Tibial nerve (tissue), 4 donors: ENCODE measurements at regions not wholly inside any gene's neighbourhood (a gene's known extent, or its start where the extent isn't known, plus 50 kb on each side); places are given as distances from the start of the nearest gene placed in this dataset.

ENCODE experiments used
- EP300 ChIP-seq, 2 donors: sonication (generic); formaldehyde crosslinking; IDR thresholded peaks; one replicate each; pipeline ENCODE4 v1.6.1; 2017; ENCODE audit warnings: antibody characterized with exemption in 2 of 2, mild to moderate bottlenecking in 1 of 2
- POLR2A ChIP-seq, 2 donors: fragments of 450-650 bp; IDR thresholded peaks; one replicate each; pipeline ENCODE4 v1.6.1; 2017; ENCODE audit warnings: antibody characterized with exemption in 2 of 2, mild to moderate bottlenecking in 2 of 2, moderate library complexity in 2 of 2
- TF ChIP-seq, protein P1 (sequence below), 5 experiments: fragments of 200-600 bp in 3 of 5; fragments of 450-650 bp in 2 of 5; sonication (generic) in 3 of 5; IDR thresholded peaks; one replicate each; pipeline ENCODE4 v1.5.1; 2016 to 2019; ENCODE audit warnings: antibody characterized with exemption in 5 of 5, mild to moderate bottlenecking in 3 of 5, moderate library complexity in 2 of 5

- TF ChIP-seq, protein P1, sequence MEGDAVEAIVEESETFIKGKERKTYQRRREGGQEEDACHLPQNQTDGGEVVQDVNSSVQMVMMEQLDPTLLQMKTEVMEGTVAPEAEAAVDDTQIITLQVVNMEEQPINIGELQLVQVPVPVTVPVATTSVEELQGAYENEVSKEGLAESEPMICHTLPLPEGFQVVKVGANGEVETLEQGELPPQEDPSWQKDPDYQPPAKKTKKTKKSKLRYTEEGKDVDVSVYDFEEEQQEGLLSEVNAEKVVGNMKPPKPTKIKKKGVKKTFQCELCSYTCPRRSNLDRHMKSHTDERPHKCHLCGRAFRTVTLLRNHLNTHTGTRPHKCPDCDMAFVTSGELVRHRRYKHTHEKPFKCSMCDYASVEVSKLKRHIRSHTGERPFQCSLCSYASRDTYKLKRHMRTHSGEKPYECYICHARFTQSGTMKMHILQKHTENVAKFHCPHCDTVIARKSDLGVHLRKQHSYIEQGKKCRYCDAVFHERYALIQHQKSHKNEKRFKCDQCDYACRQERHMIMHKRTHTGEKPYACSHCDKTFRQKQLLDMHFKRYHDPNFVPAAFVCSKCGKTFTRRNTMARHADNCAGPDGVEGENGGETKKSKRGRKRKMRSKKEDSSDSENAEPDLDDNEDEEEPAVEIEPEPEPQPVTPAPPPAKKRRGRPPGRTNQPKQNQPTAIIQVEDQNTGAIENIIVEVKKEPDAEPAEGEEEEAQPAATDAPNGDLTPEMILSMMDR (IDR thresholded peaks at IDR 0.05): no peak
- TF ChIP-seq POLR2A (IDR thresholded peaks at IDR 0.05): no peak
- no peak for TF ChIP-seq EP300 (IDR thresholded peaks at IDR 0.05)
These were observed 470.1 kb upstream of the B3GAT1 start for GRCh38 chr11:134882141-134882540.
